Activated CD8-positive, alpha-beta T cell treated with anti-CD3 and anti-CD28 coated beads for 36 hours (primary cell): ENCODE measurements at regions not wholly inside any gene's neighbourhood (a gene's known extent, or its start where the extent isn't known, plus 50 kb on each side); places are given as distances from the start of the nearest gene placed in this dataset.

Experiments used
- ATAC-seq: fragments of 200-7000 bp; cut with Tn5 transposase; one replicate; pipeline ENCODE4 v1.10.0; 2021; ENCODE audit warnings: mild to moderate bottlenecking, moderate library complexity
- CTCF ChIA-PET: fragments of 350-600 bp; sonication (Branson Sonifier 250); formaldehyde crosslinking; loops from one replicate; lab custom pipeline; 2021; ENCODE audit warnings: antibody characterized with exemption; lab: Charles Lee
- POLR2A ChIA-PET: fragments of 350-600 bp; sonication (Branson Sonifier 250); formaldehyde crosslinking; loops from one replicate; lab custom pipeline; 2021; ENCODE audit warnings: antibody characterized with exemption; lab: Charles Lee
- DNase-seq: peaks from one replicate; pipeline ENCODE4 v3.0.0-alpha.2; 2020
- H3K27ac Mint-ChIP-seq: one replicate; pipeline ENCODE4 v1.8.0; 2021; ENCODE audit warnings: mild to moderate bottlenecking, mixed read lengths
- H3K27me3 Mint-ChIP-seq: one replicate; pipeline ENCODE4 v1.8.0; 2021; ENCODE audit warnings: mixed read lengths
- H3K36me3 Mint-ChIP-seq: one replicate; pipeline ENCODE4 v1.8.0; 2021; ENCODE audit warnings: low read depth, mixed read lengths
- H3K4me1 Mint-ChIP-seq: one replicate; pipeline ENCODE4 v1.8.0; 2021; ENCODE audit warnings: low read depth, mixed read lengths
- H3K4me3 Mint-ChIP-seq: one replicate; pipeline ENCODE4 v1.8.0; 2021; ENCODE audit warnings: mild to moderate bottlenecking, moderate library complexity, mixed read lengths
- H3K9me3 Mint-ChIP-seq: one replicate; pipeline ENCODE4 v1.8.0; 2021; ENCODE audit warnings: mixed read lengths
- CTCF ChIP-seq: fragments of 200-600 bp; IDR thresholded peaks from one replicate; pipeline ENCODE4 v1.8.0; 2022; ENCODE audit warnings: antibody characterized with exemption, mild to moderate bottlenecking
- intact Hi-C: fragments of 100-400 bp; cut with micrococcal nuclease; formaldehyde crosslinking; loops from one replicate; pipeline ENCODE4 v1.10.0; 2022

GRCh38 chr9:108047264-108047663, 557.7 kb upstream of the KLF4 start:
- Mint-ChIP-seq H3K27me3 (no peaks in the 10 kb centered on the region), H3K27ac (no peak overlapping the region), H3K36me3 (no peaks in the 10 kb centered on the region), H3K4me1 (no peaks in the 10 kb centered on the region), H3K9me3 (peaks cover 9% of the 10 kb centered on the region), H3K4me3 (no peak overlapping the region)
- CTCF ChIA-PET = no interaction called here
- no peak for DNase-seq
- POLR2A ChIA-PET = no interaction called here
- intact Hi-C loops = no loop called here
- TF ChIP-seq CTCF = no peak
- no peak for ATAC-seq

- intact Hi-C loops = no loop called here
These were observed 556.3 kb upstream of the KLF4 start for GRCh38 chr9:108045851-108046250.

GRCh38 chr9:108043585-108043984, 554.0 kb upstream of the KLF4 start:
- POLR2A ChIA-PET = no interaction called here
- no peak for TF ChIP-seq CTCF
- Mint-ChIP-seq H3K9me3 (peaks cover 9% of the 10 kb centered on the region), H3K27me3 (no peaks in the 10 kb centered on the region), H3K4me1 (no peaks in the 10 kb centered on the region), H3K36me3 (no peaks in the 10 kb centered on the region), H3K4me3 (no peak overlapping the region), H3K27ac (no peak overlapping the region)
- ATAC-seq (no peak), DNase-seq (no peak)
- CTCF ChIA-PET = no interaction called here
- intact Hi-C loops = no loop called here

More at GRCh38 chr9:108045851-108046250, 556.3 kb upstream of the KLF4 start:
- no peak for TF ChIP-seq CTCF
- Mint-ChIP-seq H3K27me3 (no peaks in the 10 kb centered on the region), H3K4me1 (no peaks in the 10 kb centered on the region), H3K27ac (no peak overlapping the region), H3K9me3 (peaks cover 9% of the 10 kb centered on the region), H3K36me3 (no peaks in the 10 kb centered on the region), H3K4me3 (no peak overlapping the region)
- no peak for DNase-seq
- POLR2A ChIA-PET = no interaction called here
- no peak for ATAC-seq
- CTCF ChIA-PET = no interaction called here

- intact Hi-C loops = no loop called here
- Mint-ChIP-seq H3K27me3 (no peaks in the 10 kb centered on the region), H3K36me3 (no peaks in the 10 kb centered on the region), H3K4me3 (no peak overlapping the region), H3K9me3 (peaks cover 13% of the 10 kb centered on the region), H3K4me1 (no peaks in the 10 kb centered on the region), H3K27ac (no peak overlapping the region)
- ChIA-PET POLR2A (no interaction called here), CTCF (no interaction called here)
- no peak for TF ChIP-seq CTCF
- no peak for ATAC-seq
- DNase-seq = no peak
These were observed 552.0 kb upstream of the KLF4 start for GRCh38 chr9:108041551-108041950.

- CTCF ChIA-PET = no interaction called here
- POLR2A ChIA-PET = no interaction called here
- ATAC-seq (no peak), DNase-seq (no peak)
- intact Hi-C loops = no loop called here
- no peak for TF ChIP-seq CTCF
- Mint-ChIP-seq H3K4me1 (no peaks in the 10 kb centered on the region), H3K9me3 (peaks cover 13% of the 10 kb centered on the region), H3K27ac (no peak overlapping the region), H3K36me3 (no peaks in the 10 kb centered on the region), H3K4me3 (no peak overlapping the region), H3K27me3 (no peaks in the 10 kb centered on the region)
These were observed 551.2 kb upstream of the KLF4 start for GRCh38 chr9:108040783-108041182.
